NB4 (cell line): ENCODE measurements at regions not wholly inside any gene's neighbourhood (a gene's known extent, or its start where the extent isn't known, plus 50 kb on each side); places are given as distances from the start of the nearest gene placed in this dataset.
A peak's percentile ranks its signal among the peaks of the same experiment; 100 is the strongest.
"Not testable (repeated sequence)": the region's sequence is repeated elsewhere in the genome, so short reads cannot be mapped to it uniquely, and the experiment has no call there.

ENCODE experiments used
- DNase-seq: peaks from one replicate; pipeline ENCODE4 v3.0.0; 2010; ENCODE audit warnings: low read depth
- H3K4me3 ChIP-seq: one replicate; pipeline ENCODE4 v1.5.1; 2011; ENCODE audit warnings: mild to moderate bottlenecking, low read depth, low read length, moderate library complexity
- MYC ChIP-seq: IDR thresholded peaks from 2 replicates; pipeline ENCODE4 v1.6.1; 2011; ENCODE audit warnings: low read depth, low read length
- POLR2A ChIP-seq: IDR thresholded peaks from 2 replicates; pipeline ENCODE4 v1.6.1; 2011; ENCODE audit warnings: mild to moderate bottlenecking; ENCODE audit not compliant: insufficient read length; ENCODE audit errors: extremely low read depth
- TF ChIP-seq, protein P1 (sequence below): IDR thresholded peaks from one replicate; pipeline ENCODE4 v1.5.1; 2012; ENCODE audit warnings: low read depth, low read length
- TF ChIP-seq, protein P2 (sequence below): IDR thresholded peaks from 2 replicates; pipeline ENCODE4 v1.6.1; 2011; ENCODE audit warnings: low read depth, low read length

DNA sequence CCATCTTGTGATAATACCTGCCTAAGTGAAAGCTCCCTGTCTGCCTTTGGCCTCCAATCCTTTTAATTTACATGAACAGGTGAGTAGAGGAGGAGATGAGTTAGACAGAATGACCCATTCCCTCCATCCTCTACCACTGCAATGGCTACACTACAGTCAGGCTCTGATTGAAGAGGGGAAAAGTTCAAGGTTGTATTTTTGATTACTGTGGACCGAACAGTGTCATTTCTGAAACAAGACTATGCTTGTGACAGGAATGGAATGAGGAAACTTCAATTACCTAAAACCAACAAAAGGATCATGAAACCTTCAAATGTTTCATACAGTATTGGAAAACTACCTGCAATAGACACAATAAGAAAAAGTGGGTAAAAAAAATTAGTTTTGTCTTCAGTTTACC, 85.5 kb upstream of the GBE1 start:
- TF ChIP-seq MYC (no peak), POLR2A (no peak)
- TF ChIP-seq, protein P1, sequence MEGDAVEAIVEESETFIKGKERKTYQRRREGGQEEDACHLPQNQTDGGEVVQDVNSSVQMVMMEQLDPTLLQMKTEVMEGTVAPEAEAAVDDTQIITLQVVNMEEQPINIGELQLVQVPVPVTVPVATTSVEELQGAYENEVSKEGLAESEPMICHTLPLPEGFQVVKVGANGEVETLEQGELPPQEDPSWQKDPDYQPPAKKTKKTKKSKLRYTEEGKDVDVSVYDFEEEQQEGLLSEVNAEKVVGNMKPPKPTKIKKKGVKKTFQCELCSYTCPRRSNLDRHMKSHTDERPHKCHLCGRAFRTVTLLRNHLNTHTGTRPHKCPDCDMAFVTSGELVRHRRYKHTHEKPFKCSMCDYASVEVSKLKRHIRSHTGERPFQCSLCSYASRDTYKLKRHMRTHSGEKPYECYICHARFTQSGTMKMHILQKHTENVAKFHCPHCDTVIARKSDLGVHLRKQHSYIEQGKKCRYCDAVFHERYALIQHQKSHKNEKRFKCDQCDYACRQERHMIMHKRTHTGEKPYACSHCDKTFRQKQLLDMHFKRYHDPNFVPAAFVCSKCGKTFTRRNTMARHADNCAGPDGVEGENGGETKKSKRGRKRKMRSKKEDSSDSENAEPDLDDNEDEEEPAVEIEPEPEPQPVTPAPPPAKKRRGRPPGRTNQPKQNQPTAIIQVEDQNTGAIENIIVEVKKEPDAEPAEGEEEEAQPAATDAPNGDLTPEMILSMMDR = no peak
- TF ChIP-seq, protein P2, sequence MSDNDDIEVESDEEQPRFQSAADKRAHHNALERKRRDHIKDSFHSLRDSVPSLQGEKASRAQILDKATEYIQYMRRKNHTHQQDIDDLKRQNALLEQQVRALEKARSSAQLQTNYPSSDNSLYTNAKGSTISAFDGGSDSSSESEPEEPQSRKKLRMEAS = no peak
- no peak for DNase-seq

DNA sequence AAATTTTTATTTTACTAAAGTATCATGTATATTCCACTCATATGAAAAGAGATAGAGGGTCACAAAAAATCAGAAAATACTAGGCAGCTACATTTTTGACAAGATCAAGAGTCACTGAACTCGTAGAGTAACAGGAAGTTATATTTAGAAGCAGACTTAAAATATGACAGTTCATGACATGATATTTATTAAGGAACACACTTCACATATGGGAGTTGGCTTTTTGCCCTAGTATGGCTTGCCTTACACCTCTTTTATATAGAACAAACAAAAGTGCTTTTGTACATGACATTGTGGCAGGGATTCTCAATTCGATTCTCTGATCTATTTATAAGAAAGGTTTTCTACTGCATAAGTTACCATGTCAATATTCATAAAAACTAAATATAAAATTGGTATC, 80.1 kb upstream of the GBE1 start:
- TF ChIP-seq, protein P2 = no peak
- TF ChIP-seq MYC = no peak
- TF ChIP-seq, protein P1 = no peak
- TF ChIP-seq POLR2A = no peak
- DNase-seq = no peak
- H3K4me3 ChIP-seq = no peak overlapping the region

More for the DNA sequence above, 85.5 kb upstream of the GBE1 start:
- H3K4me3 ChIP-seq = no peak overlapping the region

DNA sequence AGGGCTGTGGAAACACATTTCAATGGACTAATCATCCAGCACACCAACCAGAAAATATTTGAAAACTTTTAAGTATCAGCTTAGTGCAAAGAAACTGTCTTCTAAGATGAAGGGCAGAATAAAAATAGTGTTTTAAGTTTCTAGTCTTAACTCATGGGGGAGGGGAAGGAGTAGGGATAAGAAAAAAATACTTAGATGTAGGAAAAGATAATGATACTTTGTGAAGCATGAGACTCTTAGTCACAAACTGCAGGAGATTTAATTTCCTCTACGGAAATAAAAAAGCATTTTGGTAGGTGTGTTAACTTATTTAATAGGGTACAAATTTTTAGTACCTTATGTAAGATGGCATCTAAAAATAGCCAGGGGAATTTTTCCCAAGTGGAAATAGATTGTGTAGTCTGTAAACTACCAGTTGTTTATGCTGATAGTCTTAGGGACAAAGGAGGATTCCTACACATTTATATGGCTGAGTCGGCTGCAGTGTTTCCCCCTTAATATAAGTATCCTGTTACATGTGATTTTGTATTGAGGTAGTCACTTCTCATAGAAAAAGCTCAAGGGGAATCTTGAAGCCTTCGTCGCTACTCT, 78.2 kb upstream of the GBE1 start:
- H3K4me3 ChIP-seq = no peak overlapping the region
- DNase-seq = no peak
- TF ChIP-seq, protein P2 = no peak
- TF ChIP-seq MYC (no peak), POLR2A (no peak)
- TF ChIP-seq, protein P1 = no peak

DNA sequence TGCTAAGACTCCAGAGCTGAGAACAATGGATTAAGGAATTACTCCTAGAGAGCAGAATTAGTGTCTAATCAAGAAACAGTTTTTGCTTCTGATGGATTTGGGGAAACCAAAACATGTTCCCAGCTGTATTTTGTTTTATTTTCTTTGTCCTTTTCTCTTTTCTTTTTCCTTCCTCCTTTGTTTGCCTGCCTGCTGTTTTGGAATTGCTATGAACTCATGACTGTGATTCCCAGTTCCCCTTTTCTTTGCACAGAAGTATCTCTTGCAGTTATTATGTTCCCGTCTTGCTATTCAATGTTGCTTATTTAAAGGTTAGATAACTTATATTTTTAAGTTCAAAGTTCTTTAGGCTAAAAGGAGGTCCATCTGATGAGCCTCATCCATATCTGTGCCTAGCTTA, 77.0 kb upstream of the GBE1 start:
- no peak overlapping the region for H3K4me3 ChIP-seq
- TF ChIP-seq MYC = no peak
- no peak for TF ChIP-seq POLR2A
- TF ChIP-seq, protein P2 = no peak
- TF ChIP-seq, protein P1 = no peak
- DNase-seq = peak; percentile 3

DNA sequence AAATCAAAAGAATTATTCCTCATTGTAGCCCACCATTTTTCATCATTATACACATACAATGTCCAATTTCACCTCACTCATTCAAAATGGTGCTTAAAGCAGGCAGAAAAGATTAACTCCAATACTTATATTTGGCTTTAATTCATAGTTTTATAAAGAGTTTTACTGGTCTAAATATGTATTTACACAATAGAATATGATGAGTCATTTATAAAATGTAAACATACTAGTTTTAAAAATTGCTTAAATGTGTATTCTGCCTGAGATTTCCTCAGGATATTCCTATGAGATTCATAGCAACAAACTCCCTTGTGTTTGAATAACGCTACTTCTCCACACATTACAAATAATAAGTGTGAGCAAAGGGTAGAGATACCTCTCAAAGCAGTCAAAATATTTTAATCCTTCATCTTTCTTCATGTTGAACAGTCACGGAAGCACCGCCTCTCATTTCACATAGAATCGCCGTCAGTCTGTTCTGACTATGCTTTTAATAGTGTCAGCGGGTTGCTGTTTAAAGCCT, 75.7 kb upstream of the GBE1 start:
- TF ChIP-seq POLR2A (no peak), MYC (no peak)
- TF ChIP-seq, protein P2 = no peak
- no peak for DNase-seq
- no peak overlapping the region for H3K4me3 ChIP-seq

DNA sequence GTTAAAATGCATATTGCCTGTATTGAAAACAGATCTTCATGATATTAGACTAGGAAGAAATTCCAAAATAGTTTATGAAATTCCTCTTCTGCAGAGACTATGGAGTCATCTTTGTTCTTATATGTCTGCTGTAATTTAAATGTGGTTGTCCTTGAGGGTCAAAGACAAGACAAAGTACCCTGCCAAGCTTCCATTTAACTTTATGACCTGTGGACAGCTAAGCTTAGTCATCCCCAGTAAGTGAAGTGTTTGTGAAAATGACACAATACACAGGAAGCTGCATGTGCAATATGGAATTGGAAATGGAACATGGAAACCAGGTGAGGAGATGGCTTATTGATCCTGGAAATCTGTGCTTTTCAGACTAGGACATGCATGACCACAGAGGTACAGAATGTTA, 68.5 kb upstream of the GBE1 start:
- no peak for DNase-seq
- H3K4me3 ChIP-seq = no peak overlapping the region
- TF ChIP-seq, protein P1 = no peak
- TF ChIP-seq, protein P2 = no peak
- TF ChIP-seq POLR2A (no peak), MYC (no peak)

DNA sequence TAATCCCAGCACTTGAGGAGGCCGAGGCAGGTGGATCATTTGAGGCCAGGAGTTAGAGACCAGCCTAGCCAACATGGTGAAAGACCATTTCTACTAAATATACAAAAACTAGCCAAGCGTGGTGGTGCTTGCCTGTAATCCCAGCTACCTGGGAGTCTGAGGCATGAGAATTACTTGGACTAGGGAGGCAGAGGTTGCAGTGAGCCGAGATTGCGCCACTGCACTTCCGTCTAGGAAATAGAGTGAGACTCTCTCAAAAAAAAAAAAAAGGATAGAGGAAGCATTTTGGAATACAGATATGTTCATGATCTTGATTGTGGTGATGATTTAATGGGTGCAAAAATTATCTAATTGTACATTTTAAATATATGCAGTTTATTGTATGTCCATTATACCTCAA, 67.8 kb upstream of the GBE1 start:
- H3K4me3 ChIP-seq = not testable (repeated sequence)

More for the DNA sequence above, 67.8 kb upstream of the GBE1 start:
- not testable (repeated sequence) for DNase-seq
